Endothelial cell of umbilical vein (primary cell): ENCODE measurements at regions not wholly inside any gene's neighbourhood (a gene's known extent, or its start where the extent isn't known, plus 50 kb on each side); places are given as distances from the start of the nearest gene placed in this dataset.

Experiments
- BruUV-seq: library from RNA; stranded (reverse); fragments of 400-500 nt; replicated peaks from 2 replicates; lab custom pipeline; 2021; lab: Mats Ljungman, UMichigan
- CTCF ChIA-PET: fragments of 300-600, 350-600 bp; sonication (Branson Sonifier 250); formaldehyde crosslinking; loops from one replicate; lab custom pipeline; 2021; ENCODE audit warnings: antibody characterized with exemption, inconsistent platforms; lab: Charles Lee
- POLR2A ChIA-PET: fragments of 300-600, 350-600 bp; sonication (Branson Sonifier 250); formaldehyde crosslinking; loops from one replicate; lab custom pipeline; 2021; ENCODE audit warnings: antibody characterized with exemption, inconsistent platforms; lab: Charles Lee
- DNase-seq: peaks from one replicate; pipeline ENCODE4 v3.0.0-alpha.2; 2011; ENCODE audit warnings: low read depth, low spot score
- FAIRE-seq: peaks from 2 replicates; lab custom pipeline; 2011; peaks lifted over from hg19 to GRCh38; lab: Jason Lieb, UNC
- H2AFZ ChIP-seq: 2 replicates; pipeline ENCODE4 v1.6.0; 2012; ENCODE audit warnings: low read depth, low read length, control low read depth, inconsistent platforms
- H3K27ac ChIP-seq: 2 replicates; pipeline ENCODE4 v1.5.1; 2011; ENCODE audit warnings: low read depth, mild to moderate bottlenecking, control low read depth, low read length, moderate library complexity; ENCODE audit not compliant: insufficient read depth
- H3K27me3 ChIP-seq, 2 experiments: 2 replicates each; pipeline versions ENCODE4 v1.6.0 to v1.6.1; 2011; ENCODE audit warnings: low read length in 2 of 2, mixed read lengths in 1 of 2; ENCODE audit not compliant: control insufficient read depth in 2 of 2, insufficient read depth in 2 of 2
- H3K36me3 ChIP-seq, 2 experiments: 2 replicates in 1 of 2; 3 replicates in 1 of 2; pipeline ENCODE4 v1.5.1; 2011; ENCODE audit warnings: low read length in 2 of 2, mild to moderate bottlenecking in 1 of 2, moderate library complexity in 1 of 2; ENCODE audit not compliant: control insufficient read depth in 2 of 2, insufficient read depth in 2 of 2; ENCODE audit errors: extremely low read depth in 1 of 2
- H3K4me1 ChIP-seq: 3 replicates; pipeline ENCODE4 v1.5.1; 2011; ENCODE audit warnings: mild to moderate bottlenecking, low read length; ENCODE audit not compliant: control insufficient read depth, insufficient read depth; ENCODE audit errors: extremely low read depth
- H3K4me2 ChIP-seq: 2 replicates; pipeline ENCODE4 v1.6.1; 2011; ENCODE audit warnings: low read length, control low read depth, mixed read lengths; ENCODE audit not compliant: insufficient read depth
- H3K4me3 ChIP-seq, 3 experiments: fragments of 200-600 bp in 1 of 3; sonication (generic), shearing (Covaris generic) in 1 of 3; replicated peaks in 1 of 3; 2 replicates each; pipeline ENCODE4 v1.5.1; 2011 to 2016; ENCODE audit warnings: control low read depth in 3 of 3, low read length in 3 of 3, mild to moderate bottlenecking in 2 of 3, inconsistent platforms in 1 of 3, low read depth in 1 of 3, moderate library complexity in 1 of 3; ENCODE audit not compliant: insufficient read depth in 1 of 3
- H3K79me2 ChIP-seq: 2 replicates; pipeline ENCODE4 v1.6.0; 2012; ENCODE audit warnings: low read length, inconsistent platforms; ENCODE audit not compliant: control insufficient read depth, insufficient read depth
- H3K9ac ChIP-seq: replicated peaks from 2 replicates; pipeline ENCODE3; 2011; ENCODE audit warnings: low read length, control low read depth; ENCODE audit not compliant: insufficient read depth; ENCODE audit errors: extremely low read depth
- H3K9me1 ChIP-seq: replicated peaks from 3 replicates; pipeline ENCODE4 v1.6.0; 2011; ENCODE audit warnings: mild to moderate bottlenecking, low read length; ENCODE audit not compliant: control insufficient read depth, insufficient read depth; ENCODE audit errors: extremely low read depth
- H3K9me3 ChIP-seq: replicated peaks from 2 replicates; pipeline ENCODE4 v1.5.1; 2012; ENCODE audit warnings: low read length, inconsistent platforms; ENCODE audit not compliant: control insufficient read depth, insufficient read depth
- H4K20me1 ChIP-seq: replicated peaks from 2 replicates; pipeline ENCODE3; 2011; ENCODE audit warnings: mild to moderate bottlenecking, low read length; ENCODE audit not compliant: control insufficient read depth, insufficient read depth; ENCODE audit errors: extremely low read depth
- EZH2 ChIP-seq: IDR thresholded peaks from 2 replicates; pipeline ENCODE4 v1.6.1; 2012; ENCODE audit warnings: borderline replicate concordance, low read depth, mild to moderate bottlenecking, moderate library complexity, low read length, inconsistent platforms; ENCODE audit not compliant: severe bottlenecking
- FOS ChIP-seq: IDR thresholded peaks from 2 replicates; pipeline ENCODE4 v1.6.1; 2011; ENCODE audit warnings: mild to moderate bottlenecking, low read length, moderate library complexity, borderline replicate concordance; ENCODE audit not compliant: insufficient read depth
- GATA2 ChIP-seq: IDR thresholded peaks from 2 replicates; pipeline ENCODE4 v1.7.0; 2011; ENCODE audit warnings: low read depth, mild to moderate bottlenecking, moderate library complexity, mixed read lengths, low read length; ENCODE audit not compliant: insufficient read length, insufficient read depth
- JUN ChIP-seq: IDR thresholded peaks from 2 replicates; pipeline ENCODE4 v1.6.1; 2011; ENCODE audit warnings: borderline replicate concordance, low read depth; ENCODE audit not compliant: insufficient read length, insufficient read depth
- MYC ChIP-seq: IDR thresholded peaks from one replicate; pipeline ENCODE4 v1.6.1; 2011; ENCODE audit warnings: mild to moderate bottlenecking, low read depth, low read length
- POLR2A ChIP-seq: IDR thresholded peaks from 2 replicates; pipeline ENCODE4 v1.6.1; 2012; ENCODE audit warnings: low read depth, mild to moderate bottlenecking, control low read depth, low read length
- POLR2AphosphoS5 ChIP-seq: IDR thresholded peaks from 2 replicates; pipeline ENCODE4 v1.6.1; 2012; ENCODE audit warnings: low read depth, mild to moderate bottlenecking, control low read depth, low read length, moderate library complexity; ENCODE audit not compliant: insufficient read depth
- dilution Hi-C: fragments of 300-500 bp; cut with MboI; formaldehyde crosslinking; loops from one replicate; pipeline ENCODE4 v1.15.0; 2019; ENCODE audit warnings: low sequenced_read_pairs; ENCODE audit not compliant: extremely low pct_ligation_motif_present
- intact Hi-C: fragments of 100-400 bp; cut with micrococcal nuclease; formaldehyde crosslinking; loops from one replicate; pipeline ENCODE4 v1.10.0; 2022
- TF ChIP-seq, protein P1 (sequence below), 2 donors: IDR thresholded peaks; 1 replicate in 1 of 2; 2 replicates in 1 of 2; pipeline ENCODE4 v1.5.1; 2011; ENCODE audit warnings: low read length in 2 of 2, mild to moderate bottlenecking in 2 of 2, moderate library complexity in 2 of 2, control low read depth in 1 of 2, inconsistent platforms in 1 of 2, low read depth in 1 of 2; ENCODE audit not compliant: insufficient read depth in 1 of 2; ENCODE audit errors: extremely low read depth in 1 of 2
- TF ChIP-seq, protein P2 (sequence below): IDR thresholded peaks from 2 replicates; pipeline ENCODE4 v1.6.1; 2011; ENCODE audit not compliant: insufficient read depth, insufficient read length

DNA sequence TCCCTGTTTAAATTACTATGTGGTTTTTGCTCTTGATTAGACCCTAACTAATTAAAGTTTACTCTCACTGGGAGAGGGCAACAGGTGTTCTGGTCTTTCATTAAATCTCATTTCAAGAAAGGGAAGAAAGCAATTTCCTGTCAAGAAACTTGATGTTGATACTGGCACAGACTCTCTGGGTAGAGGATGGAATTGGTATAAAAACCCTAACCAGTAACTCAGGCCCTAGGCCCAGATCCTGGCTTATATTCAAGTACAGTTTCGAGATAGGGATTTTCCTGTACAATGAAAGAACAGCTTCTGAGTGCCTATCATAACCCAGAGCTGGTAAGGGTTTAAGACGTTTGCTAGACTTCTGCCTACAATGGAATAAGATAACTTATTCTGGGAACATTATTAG, 61.6 kb upstream of the ACYP2 start:
- no peak overlapping the region for H2AFZ ChIP-seq
- H3K4me2 ChIP-seq = no peak overlapping the region
- no peak overlapping the region for H3K4me3 ChIP-seq
- H4K20me1 ChIP-seq = no peaks in the 10 kb centered on the region
- H3K9me3 ChIP-seq = no peaks in the 10 kb centered on the region
- no peaks in the 10 kb centered on the region for H3K4me1 ChIP-seq
- FAIRE-seq (peak; percentile 69), DNase-seq (peak; percentile 54)
- no peak for TF ChIP-seq GATA2
- no peak for TF ChIP-seq EZH2
- TF ChIP-seq POLR2AphosphoS5 = no peak
- TF ChIP-seq JUN = no peak
- TF ChIP-seq POLR2A = no peak
- TF ChIP-seq MYC = no peak
- TF ChIP-seq FOS = no peak
- TF ChIP-seq, protein P1, sequence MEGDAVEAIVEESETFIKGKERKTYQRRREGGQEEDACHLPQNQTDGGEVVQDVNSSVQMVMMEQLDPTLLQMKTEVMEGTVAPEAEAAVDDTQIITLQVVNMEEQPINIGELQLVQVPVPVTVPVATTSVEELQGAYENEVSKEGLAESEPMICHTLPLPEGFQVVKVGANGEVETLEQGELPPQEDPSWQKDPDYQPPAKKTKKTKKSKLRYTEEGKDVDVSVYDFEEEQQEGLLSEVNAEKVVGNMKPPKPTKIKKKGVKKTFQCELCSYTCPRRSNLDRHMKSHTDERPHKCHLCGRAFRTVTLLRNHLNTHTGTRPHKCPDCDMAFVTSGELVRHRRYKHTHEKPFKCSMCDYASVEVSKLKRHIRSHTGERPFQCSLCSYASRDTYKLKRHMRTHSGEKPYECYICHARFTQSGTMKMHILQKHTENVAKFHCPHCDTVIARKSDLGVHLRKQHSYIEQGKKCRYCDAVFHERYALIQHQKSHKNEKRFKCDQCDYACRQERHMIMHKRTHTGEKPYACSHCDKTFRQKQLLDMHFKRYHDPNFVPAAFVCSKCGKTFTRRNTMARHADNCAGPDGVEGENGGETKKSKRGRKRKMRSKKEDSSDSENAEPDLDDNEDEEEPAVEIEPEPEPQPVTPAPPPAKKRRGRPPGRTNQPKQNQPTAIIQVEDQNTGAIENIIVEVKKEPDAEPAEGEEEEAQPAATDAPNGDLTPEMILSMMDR (IDR thresholded peaks at IDR 0.05; ENCODE audit: extremely low read depth in 1 of 2, insufficient read depth in 1 of 2, low read depth in 1 of 2, low read length in 2 of 2) = no peak
- TF ChIP-seq, protein P2, sequence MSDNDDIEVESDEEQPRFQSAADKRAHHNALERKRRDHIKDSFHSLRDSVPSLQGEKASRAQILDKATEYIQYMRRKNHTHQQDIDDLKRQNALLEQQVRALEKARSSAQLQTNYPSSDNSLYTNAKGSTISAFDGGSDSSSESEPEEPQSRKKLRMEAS = no peak
- H3K27ac ChIP-seq = no peak overlapping the region
- H3K79me2 ChIP-seq = no peaks in the 10 kb centered on the region
- H3K9me1 ChIP-seq = no peaks in the 10 kb centered on the region
- no TSS peak for BruUV-seq
- no peaks in the 10 kb centered on the region for H3K36me3 ChIP-seq
- intact Hi-C loops = no loop called here
- dilution Hi-C loops = no loop called here
- no peaks in the 10 kb centered on the region for H3K27me3 ChIP-seq
- ChIA-PET CTCF (interaction anchor here (1.1 to 1.4 kb wide), 2 partner anchors 53 to 650 kb away, joined by 3 read pairs; no protein-coding TSS in a partner anchor), POLR2A (no interaction called here)
- H3K9ac ChIP-seq = no peak overlapping the region
